GM18907 (cell line): ENCODE measurements at regions not wholly inside any gene's neighbourhood (a gene's known extent, or its start where the extent isn't known, plus 50 kb on each side); places are given as distances from the start of the nearest gene placed in this dataset.

Source experiments
- ATAC-seq: cut with Tn5 transposase; IDR thresholded peaks from one replicate; pipeline ENCODE4 v1.9.1; 2021; ENCODE audit warnings: mild to moderate bottlenecking, moderate library complexity; ENCODE audit not compliant: unreplicated experiment

DNA sequence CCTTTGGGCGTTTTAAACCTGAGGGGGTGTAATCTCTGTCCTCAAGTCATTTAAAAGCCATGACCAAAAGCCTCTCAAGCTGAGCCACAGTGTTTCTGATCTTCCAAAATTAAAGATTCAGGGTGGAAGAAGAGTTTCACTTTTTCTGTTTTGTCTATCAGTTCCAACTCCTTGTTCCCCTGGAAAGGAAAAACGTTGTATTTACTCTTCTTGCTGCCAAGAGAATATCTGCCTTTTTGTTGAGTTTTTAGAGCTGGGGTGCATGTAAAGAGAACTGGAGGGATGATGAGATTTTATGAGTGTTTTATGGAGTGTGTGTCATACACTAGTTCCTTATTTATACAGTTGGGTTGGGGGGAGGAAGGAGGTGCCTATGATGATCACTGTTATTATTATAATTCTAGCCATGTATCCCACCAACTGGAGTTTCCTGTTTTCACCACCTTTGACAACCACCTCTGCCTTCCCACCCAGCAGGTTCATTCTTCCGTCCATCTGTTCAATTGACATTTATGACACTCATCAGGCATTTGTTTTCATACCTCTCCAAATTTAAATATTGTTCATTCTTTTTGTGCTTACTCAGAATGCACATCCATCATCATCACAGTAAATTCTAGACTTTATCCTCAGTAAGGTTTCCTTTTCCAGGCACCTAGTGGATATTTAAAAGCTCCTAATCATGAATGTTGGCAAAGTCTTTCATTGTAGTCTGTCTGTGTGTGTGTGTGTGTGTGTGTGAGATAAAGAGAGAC, 97.9 kb upstream of the MPDZ start:
- ATAC-seq: no peak

DNA sequence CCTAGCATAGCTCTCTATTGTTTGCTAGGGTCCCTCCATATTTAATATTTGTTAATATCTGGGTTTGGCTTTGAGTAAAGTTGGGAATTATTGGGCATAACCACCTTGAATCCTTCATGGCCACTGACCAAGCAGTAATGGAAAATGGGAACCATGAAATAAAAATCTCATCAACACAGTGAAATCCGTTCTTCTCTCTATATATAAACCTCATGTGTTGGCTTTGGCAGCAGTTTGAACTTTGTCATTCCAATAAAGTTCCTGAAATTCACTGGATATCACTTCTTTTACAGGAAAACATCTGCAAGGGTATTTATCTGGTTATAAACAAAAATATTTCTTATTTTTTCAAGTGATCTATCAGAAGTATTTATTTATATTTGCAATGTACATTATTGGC, 93.0 kb upstream of the MPDZ start:
- ATAC-seq: no peak

DNA sequence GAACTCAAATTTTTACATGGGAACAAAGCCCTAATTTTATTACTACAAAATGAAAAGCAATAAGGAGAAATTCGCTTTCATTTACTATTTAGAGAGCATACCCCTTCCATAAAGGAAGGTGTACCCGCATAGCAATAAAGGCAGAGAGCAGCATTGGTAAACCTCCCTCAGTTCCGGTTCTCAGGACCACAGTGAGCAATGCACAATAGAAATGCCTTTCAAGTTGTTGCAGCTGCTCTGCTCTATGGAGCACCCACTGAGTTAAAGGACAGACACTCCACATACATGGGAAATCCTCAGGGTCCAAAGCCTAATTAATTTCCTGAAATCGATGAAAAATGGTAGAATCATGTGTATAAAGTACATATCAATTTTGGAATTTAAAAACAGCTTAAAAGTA, 89.9 kb upstream of the MPDZ start:
- ATAC-seq: no peak

DNA sequence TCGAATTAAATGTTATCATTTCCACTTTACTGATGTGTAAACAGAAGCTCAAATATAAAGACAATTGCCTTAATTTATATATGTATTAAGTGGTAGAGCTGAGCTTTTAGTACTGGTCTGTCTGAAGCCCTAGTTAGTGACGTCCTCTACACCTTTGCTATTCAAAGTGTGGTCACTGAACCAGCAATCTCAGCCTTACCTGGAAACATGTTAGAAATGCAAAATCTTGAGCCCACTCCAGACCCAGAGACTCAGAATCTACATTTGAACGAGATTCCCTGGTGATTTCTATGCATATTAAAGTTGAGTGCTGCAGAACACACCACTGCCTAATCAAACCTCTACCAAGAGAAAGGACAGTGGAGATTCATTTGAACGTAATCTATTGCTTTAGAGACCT, 88.3 kb upstream of the MPDZ start:
- no peak for ATAC-seq

DNA sequence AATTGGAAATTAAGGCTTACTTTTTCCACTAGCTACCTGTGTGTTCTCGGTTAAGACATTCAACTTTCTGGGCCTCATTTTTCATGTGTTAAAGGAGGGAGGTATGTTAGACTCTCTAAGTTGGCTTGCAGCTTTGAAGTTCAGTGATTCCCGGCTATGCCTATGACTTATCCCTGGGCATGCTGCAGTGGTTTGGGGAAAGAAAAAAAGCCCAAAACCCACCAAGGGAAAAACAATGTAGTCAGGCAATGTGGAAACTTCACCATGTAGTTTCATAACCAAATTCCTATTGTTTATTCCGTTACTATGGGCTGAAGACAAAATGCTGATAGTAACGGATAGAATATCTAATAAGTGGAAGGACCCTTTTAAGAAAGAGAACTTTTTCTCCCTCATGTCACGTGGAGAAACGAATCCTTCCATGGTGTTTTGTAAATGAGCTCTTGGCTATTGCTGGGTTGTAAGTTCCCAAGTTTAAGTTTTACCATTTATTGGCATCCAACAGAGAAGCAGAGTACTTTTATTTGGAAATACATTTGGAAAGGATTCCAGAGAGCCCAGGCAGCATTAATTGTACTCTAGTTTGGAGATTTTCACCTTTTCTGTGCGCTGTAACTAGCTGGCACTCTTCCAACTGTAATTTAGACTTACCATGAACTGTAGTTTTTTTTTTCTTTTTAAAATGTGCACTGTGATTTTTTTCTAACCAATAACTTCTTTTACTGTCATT, 84.9 kb upstream of the MPDZ start:
- ATAC-seq: no peak

DNA sequence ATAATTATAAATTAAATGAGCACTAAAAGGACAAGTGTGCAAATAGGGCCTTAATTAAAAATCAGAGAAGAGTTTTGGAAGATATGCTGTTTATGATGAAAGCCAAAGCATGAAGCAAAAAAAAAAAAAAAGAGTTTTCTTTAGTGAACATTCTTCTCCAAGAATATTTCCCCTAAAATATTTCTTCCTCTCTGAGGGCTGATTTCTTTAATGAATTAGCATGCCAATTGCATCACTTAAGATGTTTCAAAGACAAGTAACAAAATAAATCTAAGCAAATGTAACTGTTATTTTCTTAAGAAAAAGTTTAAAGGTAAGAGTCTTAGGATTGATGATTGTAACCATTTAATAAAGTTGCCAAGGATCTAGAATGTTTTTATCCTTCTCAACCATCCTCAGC, 81.6 kb upstream of the MPDZ start:
- ATAC-seq: no peak

DNA sequence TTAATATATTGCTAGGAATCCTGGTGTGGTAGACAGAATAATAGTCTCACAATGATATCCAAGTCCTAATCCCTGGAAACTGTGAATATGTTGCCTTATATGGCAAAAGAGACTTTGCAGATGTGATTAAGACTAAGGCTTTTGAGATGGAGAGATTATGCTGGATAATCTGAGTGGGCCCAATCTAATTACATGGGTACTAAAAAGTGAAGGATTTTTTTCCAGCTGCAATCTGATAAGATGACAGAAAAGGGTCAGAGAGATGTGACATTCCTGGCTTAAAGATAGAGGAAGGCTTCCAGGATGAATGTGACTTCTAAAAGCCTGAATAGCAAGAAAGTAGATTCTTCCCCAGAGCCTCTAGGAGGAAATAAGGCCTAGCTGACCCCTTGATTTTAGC, 80.7 kb upstream of the MPDZ start:
- ATAC-seq: no peak

DNA sequence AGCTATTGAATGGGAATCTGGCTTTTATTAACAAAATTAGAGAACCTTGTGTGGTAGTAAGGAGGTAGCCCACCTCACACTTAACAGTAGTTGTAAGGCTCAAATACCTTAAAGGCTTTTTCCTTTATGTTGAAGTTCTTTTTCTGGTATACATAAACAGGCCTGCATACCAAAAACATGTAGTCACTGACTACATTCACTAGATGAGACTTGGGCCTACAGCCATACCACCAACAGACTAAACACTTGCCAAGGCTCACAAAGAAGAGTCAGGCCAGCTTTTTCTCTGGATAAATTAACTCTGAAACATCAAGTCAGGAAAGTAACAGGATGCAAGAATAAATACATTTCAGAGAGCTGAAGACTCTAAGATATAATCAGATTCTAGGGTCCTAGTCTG, 78.6 kb upstream of the MPDZ start:
- ATAC-seq: no peak

DNA sequence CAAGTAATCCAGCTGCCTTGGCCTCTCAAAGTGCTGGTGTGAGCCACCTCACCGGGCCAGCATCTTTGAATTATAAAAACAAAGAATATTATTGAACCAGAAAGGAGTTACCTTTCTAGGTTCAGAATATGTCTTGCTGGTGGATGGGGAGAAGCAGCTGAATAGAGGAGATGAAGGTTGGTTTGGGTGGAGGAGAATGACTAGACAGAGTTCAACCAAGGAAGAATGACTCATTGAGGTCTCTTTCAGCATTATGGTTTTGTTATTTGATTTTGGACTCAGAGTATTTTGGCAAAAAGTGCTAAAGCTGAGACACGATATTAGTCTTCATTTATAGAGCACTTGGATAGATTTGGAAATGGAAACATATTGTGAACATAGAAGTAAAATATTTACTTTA, 75.2 kb upstream of the MPDZ start:
- ATAC-seq: no peak

DNA sequence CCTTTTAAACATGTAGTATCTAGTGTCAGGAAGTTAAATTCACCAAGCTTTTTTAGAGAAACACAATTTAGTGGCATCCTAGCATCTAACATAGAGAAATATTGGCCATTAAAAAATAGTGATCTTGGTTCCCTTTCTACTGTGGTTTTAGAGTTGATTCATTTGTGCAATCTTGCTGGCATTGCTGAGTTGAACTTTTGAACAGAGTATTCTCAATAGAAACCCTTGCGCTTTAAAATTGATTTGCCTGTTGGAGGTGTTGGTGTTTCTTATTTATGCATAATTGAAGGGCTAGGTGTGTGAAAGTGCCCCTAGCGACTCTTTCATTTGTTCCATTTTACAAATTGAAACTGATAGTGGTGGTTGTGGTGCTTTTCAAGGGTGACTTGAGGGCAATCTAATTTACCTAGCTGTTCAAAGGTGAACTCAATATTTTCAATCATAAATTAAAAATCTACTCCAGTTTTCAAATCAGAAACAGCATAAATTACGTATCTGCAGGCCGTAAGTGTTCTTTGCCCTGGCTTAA, 73.0 kb upstream of the MPDZ start:
- peak; percentile 77 for ATAC-seq

DNA sequence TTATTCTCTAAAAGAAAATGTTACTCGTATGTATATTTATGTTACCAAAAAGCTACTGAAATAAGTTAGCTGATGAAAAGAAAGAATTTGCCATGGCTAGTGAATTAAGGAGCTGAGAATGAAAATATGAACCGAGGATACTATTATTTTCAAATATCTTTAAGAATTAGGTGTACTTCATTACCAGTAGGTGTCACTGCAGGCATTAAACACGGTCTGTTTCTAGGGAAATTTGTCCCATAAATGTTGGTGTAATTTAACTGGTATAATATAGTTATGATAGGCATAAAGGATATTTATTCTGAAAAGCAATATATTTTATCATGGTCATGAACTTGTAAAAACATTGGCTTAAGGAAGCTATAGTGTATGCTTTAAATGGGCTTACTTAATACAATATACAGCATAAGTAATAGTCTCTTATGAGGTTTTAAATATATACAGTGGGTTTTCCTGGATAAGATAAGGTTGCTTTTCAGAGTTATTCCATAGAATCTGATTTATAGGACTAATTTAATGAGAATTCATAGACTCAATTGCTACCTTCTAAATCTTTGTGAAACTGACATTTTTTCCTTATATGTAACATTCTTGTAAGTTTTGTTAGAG, 72.4 kb upstream of the MPDZ start:
- no peak for ATAC-seq

DNA sequence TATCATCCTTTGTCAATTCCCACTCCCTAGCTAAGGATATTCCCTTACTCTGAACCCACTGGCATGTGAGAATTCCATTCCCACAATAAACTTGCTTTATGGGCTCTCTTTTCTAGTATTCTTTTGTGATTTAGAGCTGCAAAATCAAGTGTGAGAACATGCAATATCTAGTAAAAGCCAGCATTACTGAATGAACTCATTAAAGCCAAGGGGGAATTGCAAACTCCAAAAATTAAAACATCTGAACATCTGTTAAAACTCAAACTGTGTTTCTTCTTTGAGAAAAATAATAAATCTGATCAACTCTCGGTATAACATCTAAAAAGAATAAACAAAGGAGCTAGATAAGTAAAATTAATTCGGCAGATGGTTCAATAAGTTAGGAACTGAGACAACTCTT, 53.1 kb upstream of the MPDZ start:
- ATAC-seq: no peak

DNA sequence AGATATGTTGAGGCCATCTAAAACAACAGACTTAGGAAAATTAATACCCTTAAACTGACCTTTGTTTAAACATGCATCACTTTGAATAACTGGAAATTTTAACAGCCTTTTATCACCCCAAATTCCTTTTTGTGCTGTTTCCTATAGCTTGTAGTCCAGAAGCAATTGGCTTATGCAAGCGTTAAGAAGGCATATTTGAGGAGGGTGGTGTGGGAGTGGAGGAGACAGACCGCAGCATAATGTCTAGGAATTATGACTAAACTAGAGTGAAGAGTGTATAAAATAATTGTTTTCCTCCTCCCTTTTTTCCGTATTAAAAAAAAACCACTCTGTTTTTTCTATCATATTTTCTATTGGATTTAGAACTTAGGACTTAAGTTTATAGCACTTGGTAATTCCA, 51.8 kb upstream of the MPDZ start:
- ATAC-seq: no peak

DNA sequence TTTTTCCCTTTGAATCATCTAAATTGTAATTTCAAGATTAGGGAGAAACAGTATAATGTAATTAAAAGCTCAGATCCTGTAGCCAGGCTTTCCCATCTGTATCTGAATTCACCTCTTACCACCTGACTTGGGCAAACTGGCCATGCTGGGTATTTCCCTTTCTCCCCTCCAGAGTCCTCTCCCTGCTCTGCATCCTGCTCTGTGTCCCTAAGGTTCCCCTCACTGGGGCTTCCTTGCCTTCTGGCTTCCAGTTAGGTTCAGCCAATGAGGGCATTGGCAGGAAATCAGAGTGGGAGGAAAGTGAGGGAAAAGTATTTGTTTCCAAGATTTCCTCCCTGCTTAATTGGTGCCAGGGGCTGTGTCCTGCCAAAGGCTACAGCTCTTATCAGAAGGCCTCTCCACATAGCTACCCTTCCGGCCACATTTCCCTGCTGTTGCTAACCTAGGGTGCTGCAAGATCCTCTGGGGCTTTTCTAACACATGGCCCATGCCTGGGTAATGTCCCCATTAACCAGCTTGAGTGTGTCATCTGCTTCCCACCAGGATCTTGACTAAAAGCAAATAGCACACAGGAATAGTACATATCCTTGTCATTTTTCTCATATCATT, 51.0 kb upstream of the MPDZ start:
- ATAC-seq: no peak
